Endodermal cell (in vitro differentiated cells): ENCODE measurements at regions not wholly inside any gene's neighbourhood (a gene's known extent, or its start where the extent isn't known, plus 50 kb on each side); places are given as distances from the start of the nearest gene placed in this dataset.
A peak's percentile ranks its signal among the peaks of the same experiment; 100 is the strongest.

Experiments
- DNase-seq: peaks from one replicate; pipeline ENCODE4 v3.0.0-alpha.2; 2017
- H3K27ac ChIP-seq: 2 replicates; pipeline ENCODE4 v1.5.1; 2013; ENCODE audit warnings: mild to moderate bottlenecking, low read depth, low read length, moderate library complexity
- H3K27me3 ChIP-seq: 2 replicates; pipeline ENCODE4 v1.6.1; 2013; ENCODE audit warnings: mild to moderate bottlenecking, low read length, moderate library complexity; ENCODE audit not compliant: insufficient read depth, control insufficient read depth, poor library complexity, severe bottlenecking
- H3K36me3 ChIP-seq: 2 replicates; pipeline ENCODE4 v1.7.0; 2013; ENCODE audit warnings: mild to moderate bottlenecking, low read length, moderate library complexity; ENCODE audit not compliant: control insufficient read depth, insufficient read depth
- H3K4me1 ChIP-seq: one replicate; pipeline ENCODE4 v1.7.0; 2013; ENCODE audit warnings: low read length; ENCODE audit not compliant: control insufficient read depth, insufficient read depth
- H3K4me3 ChIP-seq: 2 replicates; pipeline ENCODE4 v1.5.1; 2013; ENCODE audit warnings: mild to moderate bottlenecking, low read length, moderate library complexity
- H3K9ac ChIP-seq: 2 replicates; pipeline ENCODE4 v1.6.1; 2013; ENCODE audit warnings: mild to moderate bottlenecking, low read length, moderate library complexity; ENCODE audit not compliant: poor library complexity, severe bottlenecking; ENCODE audit errors: extremely low read depth
- H3K9me3 ChIP-seq: 2 replicates; pipeline ENCODE4 v1.6.1; 2013; ENCODE audit warnings: mild to moderate bottlenecking, low read length, moderate library complexity; ENCODE audit not compliant: control insufficient read depth
- H3K27ac Mint-ChIP-seq: 2 replicates; pipeline ENCODE4 v1.8.0; 2020; ENCODE audit warnings: mixed read lengths
- H3K27me3 Mint-ChIP-seq: 2 replicates; pipeline ENCODE4 v1.8.0; 2021; ENCODE audit warnings: mild to moderate bottlenecking, mixed read lengths; ENCODE audit not compliant: insufficient read depth
- H3K36me3 Mint-ChIP-seq: 2 replicates; pipeline ENCODE4 v1.8.0; 2020; ENCODE audit warnings: low read depth, mixed read lengths
- H3K4me1 Mint-ChIP-seq: 2 replicates; pipeline ENCODE4 v1.8.0; 2020; ENCODE audit warnings: mixed read lengths
- H3K4me3 Mint-ChIP-seq: 2 replicates; pipeline ENCODE4 v1.8.0; 2020; ENCODE audit warnings: mild to moderate bottlenecking, moderate library complexity, mixed read lengths
- H3K9me3 Mint-ChIP-seq: 2 replicates; pipeline ENCODE4 v1.8.0; 2020; ENCODE audit warnings: mild to moderate bottlenecking, mixed read lengths
- CTCF ChIP-seq: fragments of 200-600 bp; sonication (generic); conservative IDR thresholded peaks from 2 replicates; pipeline ENCODE4 v1.5.0; 2021; ENCODE audit warnings: antibody characterized with exemption, mild to moderate bottlenecking
- WGBS, 2 experiments: methylation state at CpG; one replicate each; pipeline versions ENCODE4 v1.1.5 to v1.1.7; 2013; ENCODE audit warnings: missing lambda C conversion rate in 2 of 2, mixed read lengths in 1 of 2; ENCODE audit not compliant: insufficient coverage in 1 of 2, insufficient read length in 1 of 2; 5-methylcytosine and 5-hydroxymethylcytosine counted together

GRCh38 chr11:87425943-87426342 lies 388.2 kb downstream of the TMEM135 start:
- Mint-ChIP-seq H3K9me3 (no peaks in the 10 kb centered on the region), H3K36me3 (no peaks in the 10 kb centered on the region), H3K4me1 (peaks cover 21% of the 10 kb centered on the region), H3K27ac (peak overlapping the region; percentile 23), H3K4me3 (no peak overlapping the region), H3K27me3 (no peaks in the 10 kb centered on the region)
- H3K27ac ChIP-seq, result no peak overlapping the region
- TF ChIP-seq CTCF, result no peak
- no peak overlapping the region for H3K9ac ChIP-seq
- no peaks in the 10 kb centered on the region for H3K9me3 ChIP-seq
- H3K27me3 ChIP-seq, result peaks cover 3% of the 10 kb centered on the region
- no peaks in the 10 kb centered on the region for H3K36me3 ChIP-seq
- no peak for DNase-seq
- WGBS, 2 experiments, result 89% methylated on average over 1 of the region's 1 CpG; no CpG with 5 or more reads in 1 of the 2 experiments
- no peak overlapping the region for H3K4me3 ChIP-seq
- H3K4me1 ChIP-seq, result peaks cover 9% of the 10 kb centered on the region

- Histone ChIP-seq H3K4me3 (no peak overlapping the region), H3K27ac (no peak overlapping the region), H3K9ac (no peak overlapping the region), H3K36me3 (no peaks in the 10 kb centered on the region), H3K4me1 (peaks cover 9% of the 10 kb centered on the region), H3K27me3 (peaks cover 8% of the 10 kb centered on the region), H3K9me3 (no peaks in the 10 kb centered on the region)
- DNase-seq, result no peak
- Mint-ChIP-seq H3K4me1 (peaks cover 21% of the 10 kb centered on the region), H3K27ac (no peak overlapping the region), H3K36me3 (no peaks in the 10 kb centered on the region), H3K9me3 (no peaks in the 10 kb centered on the region), H3K4me3 (no peak overlapping the region), H3K27me3 (no peaks in the 10 kb centered on the region)
- WGBS, 2 experiments, result 94 to 100% methylated on average over 5 of the region's 5 CpGs
- TF ChIP-seq CTCF, result no peak
These were observed 387.7 kb downstream of the TMEM135 start for GRCh38 chr11:87425391-87425790.

- 86 to 100% methylated on average over 1 to 3 of the region's 3 CpGs for WGBS, 2 experiments
- H3K27ac Mint-ChIP-seq, result no peak overlapping the region
- H3K27ac ChIP-seq, result no peak overlapping the region
These were observed 385.4 kb downstream of the TMEM135 start for GRCh38 chr11:87423161-87423560.

More at GRCh38 chr11:87423161-87423560, 385.4 kb downstream of the TMEM135 start:
- H3K9me3 ChIP-seq, result no peaks in the 10 kb centered on the region
- no peak for TF ChIP-seq CTCF
- H3K4me1 ChIP-seq, result peaks cover 9% of the 10 kb centered on the region
- no peak overlapping the region for H3K4me3 ChIP-seq
- Mint-ChIP-seq H3K4me3 (no peak overlapping the region), H3K4me1 (peaks cover 24% of the 10 kb centered on the region), H3K36me3 (no peaks in the 10 kb centered on the region), H3K9me3 (no peaks in the 10 kb centered on the region), H3K27me3 (peaks cover 14% of the 10 kb centered on the region)
- H3K9ac ChIP-seq, result no peak overlapping the region
- H3K36me3 ChIP-seq, result no peaks in the 10 kb centered on the region
- peaks cover 30% of the 10 kb centered on the region for H3K27me3 ChIP-seq
- DNase-seq, result no peak
